Mucosa of rectum (tissue), 2 donors: ENCODE measurements at regions not wholly inside any gene's neighbourhood (a gene's known extent, or its start where the extent isn't known, plus 50 kb on each side); places are given as distances from the start of the nearest gene placed in this dataset.

Source experiments
- H3K27ac ChIP-seq, 2 donors: one replicate each; pipeline ENCODE4 v1.7.0; 2013; ENCODE audit warnings: inconsistent platforms in 2 of 2, low read depth in 2 of 2, low read length in 2 of 2
- H3K27me3 ChIP-seq, 2 donors: one replicate each; pipeline ENCODE4 v1.7.0; 2013; ENCODE audit warnings: low read length in 2 of 2; ENCODE audit not compliant: control insufficient read depth in 2 of 2, insufficient read depth in 2 of 2
- H3K36me3 ChIP-seq, 2 donors: one replicate each; pipeline ENCODE4 v1.7.0; 2013; ENCODE audit warnings: low read length in 2 of 2; ENCODE audit not compliant: control insufficient read depth in 2 of 2, insufficient read depth in 2 of 2
- H3K4me1 ChIP-seq, 2 donors: one replicate each; pipeline ENCODE4 v1.7.0; 2013; ENCODE audit warnings: low read length in 2 of 2, mild to moderate bottlenecking in 1 of 2; ENCODE audit not compliant: control insufficient read depth in 2 of 2, insufficient read depth in 2 of 2
- H3K4me3 ChIP-seq, 2 donors: one replicate each; pipeline ENCODE4 v1.7.0; 2013; ENCODE audit warnings: low read length in 2 of 2
- H3K9ac ChIP-seq, 2 donors: one replicate each; pipeline ENCODE4 v1.7.0; 2013; ENCODE audit warnings: low read length in 2 of 2, low read depth in 1 of 2, mild to moderate bottlenecking in 1 of 2
- H3K9me3 ChIP-seq, 2 donors: one replicate each; pipeline ENCODE4 v1.7.0; 2013; ENCODE audit warnings: low read length in 2 of 2; ENCODE audit not compliant: control insufficient read depth in 2 of 2
- donor health status: healthy.
- donor health status: Normal muscosa, but diverticular disease.

GRCh38 chr1:235019471-235019870 is 109.2 kb downstream of the TOMM20 start:
- no peak overlapping the region for H3K27ac ChIP-seq
- H3K4me1 ChIP-seq, result peaks cover 13 to 17% of the 10 kb centered on the region in 2 donors
- H3K9ac ChIP-seq, result no peak overlapping the region
- no peak overlapping the region for H3K4me3 ChIP-seq
- no peaks in the 10 kb centered on the region for H3K27me3 ChIP-seq
- peaks cover 0 to 4% of the 10 kb centered on the region in 2 donors for H3K9me3 ChIP-seq
- H3K36me3 ChIP-seq, result no peaks in the 10 kb centered on the region

DNA sequence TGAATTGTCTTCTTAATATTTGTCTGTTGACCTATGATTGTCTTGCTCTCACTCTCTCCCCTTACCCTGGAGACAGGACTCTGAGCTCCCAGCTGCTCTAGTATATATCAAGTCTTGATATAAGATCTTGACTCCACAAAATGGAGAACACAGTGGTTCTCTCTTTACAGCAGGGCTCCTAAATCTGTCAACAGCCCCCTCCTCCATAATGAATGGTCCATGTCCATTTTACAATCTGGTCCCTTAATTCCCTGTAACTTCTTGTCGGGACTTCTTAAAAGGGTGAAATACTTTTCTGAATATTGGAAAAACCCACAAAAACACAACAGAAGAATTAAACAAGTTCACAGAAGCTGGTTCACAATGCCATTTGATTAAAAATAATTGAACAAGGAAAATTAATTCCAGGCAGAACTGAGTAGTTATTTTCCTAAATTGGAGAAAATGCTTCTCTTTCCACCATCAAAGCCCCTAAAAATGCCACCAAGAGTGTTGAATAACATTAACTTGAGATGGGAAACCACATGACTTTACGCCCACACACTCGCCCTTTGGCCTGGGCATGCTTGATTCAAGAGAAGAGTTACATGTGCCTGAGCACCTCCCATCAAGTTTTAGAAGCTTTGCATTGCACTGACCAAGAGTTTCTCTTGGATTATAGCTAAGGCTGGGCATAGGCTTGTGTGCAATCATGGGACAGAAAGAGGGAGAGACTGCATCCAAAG is 109.8 kb downstream of the TOMM20 start:
- Histone ChIP-seq H3K4me1 (peaks cover 13 to 17% of the 10 kb centered on the region in 2 donors), H3K4me3 (no peak overlapping the region), H3K27me3 (no peaks in the 10 kb centered on the region), H3K36me3 (no peaks in the 10 kb centered on the region), H3K9ac (no peak overlapping the region), H3K27ac (no peak overlapping the region), H3K9me3 (peaks cover 0 to 4% of the 10 kb centered on the region in 2 donors)

DNA sequence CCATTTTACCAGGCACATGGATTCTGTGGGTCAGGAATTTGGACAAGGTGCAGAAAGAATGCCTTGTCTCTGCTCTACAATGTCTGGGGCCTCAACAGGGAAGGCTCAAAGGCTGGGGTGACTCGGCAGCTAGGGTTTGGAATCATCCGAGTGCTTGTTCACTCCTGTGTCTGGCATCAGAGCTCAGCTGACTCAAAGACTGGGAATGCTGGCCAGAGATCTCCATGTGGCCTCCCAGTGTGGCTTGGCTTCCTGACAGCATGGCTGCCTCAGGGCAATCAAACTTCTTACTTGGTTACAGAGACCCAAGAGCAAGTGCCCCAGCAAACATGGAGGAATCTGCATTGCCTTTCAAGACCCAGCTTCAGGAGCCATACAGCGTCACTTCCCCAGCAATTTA is 110.5 kb downstream of the TOMM20 start:
- peaks cover 0 to 4% of the 10 kb centered on the region in 2 donors for H3K9me3 ChIP-seq
- no peak overlapping the region for H3K9ac ChIP-seq
- H3K27me3 ChIP-seq, result no peaks in the 10 kb centered on the region
- peaks cover 13 to 17% of the 10 kb centered on the region in 2 donors for H3K4me1 ChIP-seq
- H3K36me3 ChIP-seq, result no peaks in the 10 kb centered on the region
- no peak overlapping the region for H3K4me3 ChIP-seq
- H3K27ac ChIP-seq, result no peak overlapping the region

- H3K9me3 ChIP-seq, result peaks cover 0 to 4% of the 10 kb centered on the region in 2 donors
- no peak overlapping the region for H3K4me3 ChIP-seq
- no peaks in the 10 kb centered on the region for H3K27me3 ChIP-seq
- H3K27ac ChIP-seq, result no peak overlapping the region
- H3K4me1 ChIP-seq, result peaks cover 13 to 17% of the 10 kb centered on the region in 2 donors
- H3K9ac ChIP-seq, result no peak overlapping the region
- H3K36me3 ChIP-seq, result no peaks in the 10 kb centered on the region
Observed at GRCh38 chr1:235017719-235018118, 110.9 kb downstream of the TOMM20 start.

DNA sequence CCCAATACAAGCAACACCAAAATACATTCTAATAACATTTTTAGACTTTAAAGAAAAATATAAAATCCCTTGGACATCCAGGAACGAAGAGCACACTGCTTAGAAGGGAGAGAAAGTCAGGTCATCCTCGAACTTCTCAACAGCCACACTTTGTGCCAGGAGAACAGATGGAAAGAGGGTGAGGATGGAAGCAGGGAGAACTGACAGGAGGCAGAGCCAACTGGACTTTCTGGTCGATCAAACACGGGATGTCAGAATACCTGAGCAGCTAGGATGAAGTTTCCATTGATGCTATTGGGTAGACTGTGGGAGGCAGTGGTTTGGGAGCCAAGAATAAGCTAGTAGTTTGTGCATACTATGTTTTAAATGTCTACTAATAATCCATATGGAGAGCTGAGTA is 111.4 kb downstream of the TOMM20 start:
- Histone ChIP-seq H3K27ac (no peak overlapping the region), H3K9me3 (peaks cover 0 to 4% of the 10 kb centered on the region in 2 donors), H3K9ac (no peak overlapping the region), H3K4me3 (no peak overlapping the region), H3K36me3 (no peaks in the 10 kb centered on the region), H3K27me3 (no peaks in the 10 kb centered on the region), H3K4me1 (peaks cover 12% of the 10 kb centered on the region in 2 donors)

GRCh38 chr1:235015291-235015985 is 113.2 kb downstream of the TOMM20 start:
- Histone ChIP-seq H3K9ac (no peak overlapping the region), H3K36me3 (no peaks in the 10 kb centered on the region), H3K27me3 (no peaks in the 10 kb centered on the region), H3K4me3 (no peak overlapping the region), H3K27ac (no peak overlapping the region), H3K9me3 (peaks cover 0 to 4% of the 10 kb centered on the region in 2 donors), H3K4me1 (peaks cover 0 to 4% of the 10 kb centered on the region in 2 donors)

- Histone ChIP-seq H3K36me3 (no peaks in the 10 kb centered on the region), H3K27me3 (no peaks in the 10 kb centered on the region), H3K4me1 (peaks cover 0 to 4% of the 10 kb centered on the region in 2 donors), H3K9ac (no peak overlapping the region), H3K4me3 (no peak overlapping the region), H3K27ac (no peak overlapping the region), H3K9me3 (peaks cover 0 to 4% of the 10 kb centered on the region in 2 donors)
Observed at GRCh38 chr1:235014756-235015155, 113.9 kb downstream of the TOMM20 start.

DNA sequence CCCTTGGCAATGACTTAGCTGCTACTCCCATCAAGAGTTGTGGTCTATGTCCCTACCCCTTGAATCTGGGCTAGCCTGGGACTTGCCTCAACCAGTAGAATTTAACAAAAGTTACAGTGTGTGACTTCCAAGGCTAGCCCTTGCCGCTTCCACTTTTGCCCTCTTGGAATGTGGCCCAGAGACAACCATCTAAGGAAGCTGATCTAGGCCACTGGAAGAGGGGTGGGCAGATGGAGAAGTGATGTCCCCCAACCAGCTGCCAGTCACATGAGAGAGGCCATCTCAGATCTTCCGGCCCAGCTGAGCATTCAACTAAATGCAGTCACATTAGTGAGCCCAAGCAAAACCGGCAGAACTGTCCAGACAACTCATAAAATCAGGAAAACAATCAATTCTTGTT is 115.1 kb downstream of the TOMM20 start:
- peaks cover 0 to 4% of the 10 kb centered on the region in 2 donors for H3K4me1 ChIP-seq
- H3K36me3 ChIP-seq, result no peaks in the 10 kb centered on the region
- H3K9me3 ChIP-seq, result peaks cover 0 to 4% of the 10 kb centered on the region in 2 donors
- no peaks in the 10 kb centered on the region for H3K27me3 ChIP-seq
- H3K9ac ChIP-seq, result no peak overlapping the region
- no peak overlapping the region for H3K4me3 ChIP-seq
- H3K27ac ChIP-seq, result no peak overlapping the region

DNA sequence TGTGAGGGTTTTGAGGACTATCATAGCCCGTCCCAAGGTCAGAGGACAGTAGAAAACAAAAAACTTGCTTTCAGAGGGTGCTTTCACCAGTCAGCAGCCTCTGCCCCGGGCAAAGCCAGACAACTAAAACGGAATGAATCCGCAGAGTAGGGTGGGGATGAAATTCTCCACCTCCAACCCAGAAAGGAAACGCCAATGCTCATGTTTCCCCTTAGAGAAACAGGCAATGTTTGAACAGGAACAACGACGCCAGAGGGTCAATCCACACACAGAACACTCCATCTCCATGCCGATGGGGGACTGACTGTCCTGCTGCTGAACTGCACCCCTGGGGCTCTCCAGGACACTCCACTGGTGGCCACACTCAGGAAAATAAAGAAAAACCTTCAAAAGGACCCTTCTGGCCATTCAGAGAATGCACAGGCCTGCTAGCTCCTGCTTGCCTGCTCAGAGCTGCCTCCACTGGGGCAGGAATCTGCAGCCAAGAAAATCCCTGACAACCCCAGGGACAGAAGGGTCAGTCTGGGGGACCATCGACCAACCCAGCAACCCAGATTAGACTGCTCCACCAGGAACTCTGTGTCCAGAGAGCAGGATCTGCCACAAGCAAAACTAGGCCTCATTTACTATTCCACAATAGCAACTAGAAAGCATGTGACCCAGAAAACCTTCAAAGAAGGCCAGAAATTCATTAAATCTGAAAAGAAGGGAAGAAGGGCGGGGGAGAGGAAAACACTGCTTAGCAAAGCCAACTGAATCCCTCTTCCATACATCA is 116.0 kb downstream of the TOMM20 start:
- Histone ChIP-seq H3K9me3 (no peaks in the 10 kb centered on the region), H3K4me3 (no peak overlapping the region), H3K36me3 (no peaks in the 10 kb centered on the region)

More for the DNA sequence above, 116.0 kb downstream of the TOMM20 start:
- Histone ChIP-seq H3K27me3 (no peaks in the 10 kb centered on the region), H3K27ac (peak overlapping the region; percentile 49 to 71), H3K9ac (peak overlapping the region in 1 of 2 donors; percentile 44), H3K4me1 (peaks cover 0 to 4% of the 10 kb centered on the region in 2 donors)
